SK-N-SH (cell line): ENCODE measurements at regions not wholly inside any gene's neighbourhood (a gene's known extent, or its start where the extent isn't known, plus 50 kb on each side); places are given as distances from the start of the nearest gene placed in this dataset.

Experiments used
- CTCF ChIA-PET: fragments of 300-600, 350-600 bp; formaldehyde crosslinking; extraction: SDS; loops from one replicate; lab custom pipeline; 2021; lab: Yijun Ruan, JAX
- POLR2A ChIA-PET: fragments of 350-600 bp; sonication (Branson Sonifier 250); formaldehyde crosslinking; extraction: SDS; loops from one replicate; lab custom pipeline; 2020; ENCODE audit warnings: antibody characterized with exemption, inconsistent platforms; lab: Yijun Ruan, JAX
- DNase-seq: peaks from one replicate; pipeline ENCODE4 v3.0.0; 2012
- H2AFZ ChIP-seq: fragments of 200-600 bp; sonication (generic); 2 replicates; pipeline ENCODE4 v1.8.1; 2016; ENCODE audit warnings: antibody characterized with exemption, mild to moderate bottlenecking, low read depth
- H3F3A ChIP-seq: fragments of 200-600 bp; sonication (generic); replicated peaks from 2 replicates; pipeline ENCODE3; 2016; ENCODE audit warnings: antibody characterized with exemption, mild to moderate bottlenecking; ENCODE audit not compliant: insufficient read depth
- H3K27ac ChIP-seq, 2 experiments: fragments of 200-500 bp in 1 of 2; fragments of 200-600 bp in 1 of 2; sonication (Bioruptor generic) in 1 of 2; sonication (generic), shearing (Covaris generic) in 1 of 2; 2 replicates each; pipeline versions ENCODE4 v1.5.1 to v1.6.1; 2014 to 2016; ENCODE audit warnings: low read depth in 2 of 2, inconsistent platforms in 1 of 2, low read length in 1 of 2, mild to moderate bottlenecking in 1 of 2, mixed read lengths in 1 of 2
- H3K27me3 ChIP-seq: fragments of 200-600 bp; sonication (generic), shearing (Covaris generic); 2 replicates; pipeline ENCODE4 v1.6.1; 2016; ENCODE audit warnings: mixed run types; ENCODE audit not compliant: insufficient read depth
- H3K36me3 ChIP-seq, 2 experiments: fragments of 200-500 bp in 1 of 2; fragments of 200-600 bp in 1 of 2; sonication (Bioruptor generic) in 1 of 2; sonication (generic) in 1 of 2; replicated peaks in 1 of 2; 2 replicates each; pipeline versions ENCODE3 to v1.5.1; 2014 to 2016; ENCODE audit warnings: low read length in 1 of 2, mild to moderate bottlenecking in 1 of 2; ENCODE audit not compliant: insufficient read depth in 2 of 2, control insufficient read depth in 1 of 2
- H3K4me1 ChIP-seq, 2 experiments: fragments of 200-500 bp in 1 of 2; fragments of 200-600 bp in 1 of 2; sonication (Bioruptor generic) in 1 of 2; sonication (generic), shearing (Covaris generic) in 1 of 2; 2 replicates each; pipeline versions ENCODE4 v1.5.1 to v1.6.1; 2014 to 2016; ENCODE audit warnings: low read depth in 1 of 2, low read length in 1 of 2, mixed run types in 1 of 2; ENCODE audit not compliant: insufficient read depth in 2 of 2, control insufficient read depth in 1 of 2
- H3K4me2 ChIP-seq: fragments of 200-600 bp; sonication (generic), shearing (Covaris generic); 2 replicates; pipeline ENCODE4 v1.6.1; 2017; ENCODE audit warnings: mixed run types
- H3K4me3 ChIP-seq, 2 experiments: fragments of 200-500 bp in 1 of 2; fragments of 200-600 bp in 1 of 2; sonication (Bioruptor generic) in 1 of 2; sonication (generic), shearing (Covaris generic) in 1 of 2; 2 replicates each; pipeline versions ENCODE4 v1.5.1 to v1.8.1; 2014 to 2016; ENCODE audit warnings: low read depth in 2 of 2, inconsistent platforms in 1 of 2, low read length in 1 of 2, mild to moderate bottlenecking in 1 of 2, mixed read lengths in 1 of 2, moderate library complexity in 1 of 2
- H3K79me2 ChIP-seq: fragments of 200-600 bp; sonication (generic); 2 replicates; pipeline ENCODE4 v1.8.1; 2017; ENCODE audit warnings: mild to moderate bottlenecking; ENCODE audit not compliant: insufficient read depth
- H3K9ac ChIP-seq: fragments of 200-600 bp; sonication (generic); 2 replicates; pipeline ENCODE4 v1.6.1; 2017; ENCODE audit warnings: mixed run types
- H3K9me2 ChIP-seq: fragments of 200-600 bp; sonication (generic); 2 replicates; pipeline ENCODE4 v1.6.1; 2017; ENCODE audit warnings: mixed run types
- H3K9me3 ChIP-seq: fragments of 200-600 bp; sonication (generic); 2 replicates; pipeline ENCODE4 v1.6.1; 2017; ENCODE audit warnings: mixed run types, mild to moderate bottlenecking, moderate library complexity
- H4K20me1 ChIP-seq: fragments of 200-600 bp; sonication (generic); 2 replicates; pipeline ENCODE4 v1.6.1; 2017; ENCODE audit warnings: mild to moderate bottlenecking, mixed run types; ENCODE audit not compliant: insufficient read depth
- CHD2 ChIP-seq: fragments of 150-350 bp; IDR thresholded peaks from 2 replicates; pipeline ENCODE4 v1.6.1; 2018; ENCODE audit warnings: low read length; ENCODE audit not compliant: partially characterized antibody
- EP300 ChIP-seq, 2 experiments: IDR thresholded peaks; 2 replicates each; pipeline versions ENCODE4 v1.4.0 to v1.6.1; 2012; ENCODE audit warnings: borderline replicate concordance in 1 of 2, low read depth in 1 of 2, low read length in 1 of 2
- EZH2phosphoT487 ChIP-seq: fragments of 200-600 bp; sonication (generic); IDR thresholded peaks from 2 replicates; pipeline ENCODE4 v1.6.1; 2017; ENCODE audit warnings: low read depth, mixed run types, mild to moderate bottlenecking, antibody characterized with exemption, moderate library complexity, borderline replicate concordance
- FOXM1 ChIP-seq: IDR thresholded peaks from 2 replicates; pipeline ENCODE4 v1.4.0; 2012; ENCODE audit warnings: low read depth, mild to moderate bottlenecking
- GABPA ChIP-seq: IDR thresholded peaks from 2 replicates; pipeline ENCODE4 v1.4.0; 2012; ENCODE audit warnings: low read depth, mild to moderate bottlenecking
- JUND ChIP-seq: IDR thresholded peaks from 2 replicates; pipeline ENCODE4 v1.4.0; 2012
- MEF2A ChIP-seq: IDR thresholded peaks from 2 replicates; pipeline ENCODE4 v1.4.0; 2012; ENCODE audit warnings: low read depth, borderline replicate concordance
- MXI1 ChIP-seq: IDR thresholded peaks from 2 replicates; pipeline ENCODE4 v1.6.1; 2012; ENCODE audit warnings: mild to moderate bottlenecking, low read depth, low read length, improper control_type of control experiment
- NRF1 ChIP-seq: IDR thresholded peaks from 2 replicates; pipeline ENCODE4 v1.6.1; 2012; ENCODE audit warnings: low read depth, mild to moderate bottlenecking, low read length
- RAD21 ChIP-seq: IDR thresholded peaks from 2 replicates; pipeline ENCODE4 v1.6.1; 2012; ENCODE audit warnings: mild to moderate bottlenecking, low read length
- RXRA ChIP-seq: IDR thresholded peaks from 2 replicates; pipeline ENCODE4 v1.4.0; 2012; ENCODE audit warnings: low read depth, mild to moderate bottlenecking, borderline replicate concordance
- SIN3A ChIP-seq: IDR thresholded peaks from 2 replicates; pipeline ENCODE4 v1.6.1; 2012; ENCODE audit warnings: low read depth, mild to moderate bottlenecking, low read length, moderate library complexity, borderline replicate concordance
- SMC3 ChIP-seq: IDR thresholded peaks from 2 replicates; pipeline ENCODE4 v1.6.1; 2012; ENCODE audit warnings: low read depth, low read length, improper control_type of control experiment
- TEAD4 ChIP-seq: IDR thresholded peaks from 2 replicates; pipeline ENCODE4 v1.4.0; 2012; ENCODE audit warnings: mild to moderate bottlenecking, borderline replicate concordance; ENCODE audit not compliant: insufficient read depth
- WGBS: methylation state at CpG from one replicate; pipeline ENCODE4 v1.1.6; 2017; ENCODE audit warnings: low lambda C conversion rate; 5-methylcytosine and 5-hydroxymethylcytosine counted together
- TF ChIP-seq, protein P1 (sequence below): IDR thresholded peaks from 2 replicates; pipeline ENCODE4; 2012
- TF ChIP-seq, protein P2 (sequence below): fragments of 200-600 bp; sonication (generic); IDR thresholded peaks from 2 replicates; pipeline ENCODE4 v1.6.1; 2017; ENCODE audit warnings: antibody characterized with exemption, mild to moderate bottlenecking, moderate library complexity
- TF ChIP-seq, protein P3 (sequence below): fragments of 150-350 bp; IDR thresholded peaks from 2 replicates; pipeline ENCODE4 v1.6.1; 2017; ENCODE audit warnings: antibody characterized with exemption, low read length, low read depth, borderline replicate concordance

GRCh38 chr4:141884070-141884469 lies 247.7 kb downstream of the IL15 start:
- no peak overlapping the region for H3K9ac ChIP-seq
- WGBS = 57% methylated on average over 2 of the region's 2 CpGs
- H3K9me3 ChIP-seq = no peaks in the 10 kb centered on the region
- H3K36me3 ChIP-seq = no peaks in the 10 kb centered on the region
- CTCF ChIA-PET = no interaction called here
- no peak overlapping the region for H3K4me2 ChIP-seq
- H3K27me3 ChIP-seq = no peaks in the 10 kb centered on the region
- no peak overlapping the region for H2AFZ ChIP-seq
- TF ChIP-seq EZH2phosphoT487 (no peak), CHD2 (no peak), RAD21 (no peak), NRF1 (no peak), MXI1 (no peak), TEAD4 (no peak), SMC3 (no peak), GABPA (no peak), RXRA (no peak), EP300 (IDR thresholded peaks at IDR 0.05; ENCODE audit: borderline replicate concordance in 1 of 2, low read depth in 1 of 2, low read length in 1 of 2) (no peak), SIN3A (no peak), JUND (no peak), MEF2A (no peak), FOXM1 (no peak)
- TF ChIP-seq, protein P1, sequence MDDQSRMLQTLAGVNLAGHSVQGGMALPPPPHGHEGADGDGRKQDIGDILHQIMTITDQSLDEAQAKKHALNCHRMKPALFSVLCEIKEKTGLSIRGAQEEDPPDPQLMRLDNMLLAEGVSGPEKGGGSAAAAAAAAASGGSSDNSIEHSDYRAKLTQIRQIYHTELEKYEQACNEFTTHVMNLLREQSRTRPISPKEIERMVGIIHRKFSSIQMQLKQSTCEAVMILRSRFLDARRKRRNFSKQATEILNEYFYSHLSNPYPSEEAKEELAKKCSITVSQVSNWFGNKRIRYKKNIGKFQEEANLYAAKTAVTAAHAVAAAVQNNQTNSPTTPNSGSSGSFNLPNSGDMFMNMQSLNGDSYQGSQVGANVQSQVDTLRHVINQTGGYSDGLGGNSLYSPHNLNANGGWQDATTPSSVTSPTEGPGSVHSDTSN = no peak
- TF ChIP-seq, protein P2, sequence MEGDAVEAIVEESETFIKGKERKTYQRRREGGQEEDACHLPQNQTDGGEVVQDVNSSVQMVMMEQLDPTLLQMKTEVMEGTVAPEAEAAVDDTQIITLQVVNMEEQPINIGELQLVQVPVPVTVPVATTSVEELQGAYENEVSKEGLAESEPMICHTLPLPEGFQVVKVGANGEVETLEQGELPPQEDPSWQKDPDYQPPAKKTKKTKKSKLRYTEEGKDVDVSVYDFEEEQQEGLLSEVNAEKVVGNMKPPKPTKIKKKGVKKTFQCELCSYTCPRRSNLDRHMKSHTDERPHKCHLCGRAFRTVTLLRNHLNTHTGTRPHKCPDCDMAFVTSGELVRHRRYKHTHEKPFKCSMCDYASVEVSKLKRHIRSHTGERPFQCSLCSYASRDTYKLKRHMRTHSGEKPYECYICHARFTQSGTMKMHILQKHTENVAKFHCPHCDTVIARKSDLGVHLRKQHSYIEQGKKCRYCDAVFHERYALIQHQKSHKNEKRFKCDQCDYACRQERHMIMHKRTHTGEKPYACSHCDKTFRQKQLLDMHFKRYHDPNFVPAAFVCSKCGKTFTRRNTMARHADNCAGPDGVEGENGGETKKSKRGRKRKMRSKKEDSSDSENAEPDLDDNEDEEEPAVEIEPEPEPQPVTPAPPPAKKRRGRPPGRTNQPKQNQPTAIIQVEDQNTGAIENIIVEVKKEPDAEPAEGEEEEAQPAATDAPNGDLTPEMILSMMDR = no peak
- TF ChIP-seq, protein P3, sequence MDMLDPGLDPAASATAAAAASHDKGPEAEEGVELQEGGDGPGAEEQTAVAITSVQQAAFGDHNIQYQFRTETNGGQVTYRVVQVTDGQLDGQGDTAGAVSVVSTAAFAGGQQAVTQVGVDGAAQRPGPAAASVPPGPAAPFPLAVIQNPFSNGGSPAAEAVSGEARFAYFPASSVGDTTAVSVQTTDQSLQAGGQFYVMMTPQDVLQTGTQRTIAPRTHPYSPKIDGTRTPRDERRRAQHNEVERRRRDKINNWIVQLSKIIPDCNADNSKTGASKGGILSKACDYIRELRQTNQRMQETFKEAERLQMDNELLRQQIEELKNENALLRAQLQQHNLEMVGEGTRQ = no peak
- TF ChIP-seq, all 33 proteins: peak for 0
- H3F3A ChIP-seq = no peaks in the 10 kb centered on the region
- no peaks in the 10 kb centered on the region for H3K4me1 ChIP-seq
- no peak overlapping the region for H3K4me3 ChIP-seq
- no peaks in the 10 kb centered on the region for H3K79me2 ChIP-seq
- POLR2A ChIA-PET = no interaction called here
- no peak overlapping the region for H3K27ac ChIP-seq
- no peaks in the 10 kb centered on the region for H3K9me2 ChIP-seq
- DNase-seq = no peak
- no peaks in the 10 kb centered on the region for H4K20me1 ChIP-seq
